A549 (cell line): ENCODE measurements at regions not wholly inside any gene's neighbourhood (a gene's known extent, or its start where the extent isn't known, plus 50 kb on each side); places are given as distances from the start of the nearest gene placed in this dataset.
A peak's percentile ranks its signal among the peaks of the same experiment; 100 is the strongest.

Experiments
- ATAC-seq, 2 experiments: fragments of 200-7000 bp in 1 of 2; fragments of >200 bp in 1 of 2; cut with Nextera tagmentation in 1 of 2; cut with Tn5 transposase in 1 of 2; 3 replicates each; pipeline versions ENCODE4 v1.8.0 to v1.9.1; 2018 to 2020; ENCODE audit warnings: mild to moderate bottlenecking in 1 of 2, moderate library complexity in 1 of 2
- CTCF ChIA-PET: fragments of 300-600 bp; sonication (Branson Sonifier 250); formaldehyde crosslinking; extraction: SDS; loops from one replicate; lab custom pipeline; 2021; ENCODE audit warnings: antibody characterized with exemption, inconsistent platforms; lab: Yijun Ruan, JAX
- POLR2A ChIA-PET: fragments of 350-600 bp; formaldehyde crosslinking; extraction: SDS; loops from one replicate; lab custom pipeline; 2021; ENCODE audit warnings: antibody characterized with exemption, inconsistent platforms; lab: Yijun Ruan, JAX
- DNase-seq, 2 experiments: peaks; one replicate each; pipeline versions ENCODE4 v3.0.0 to v3.0.0-alpha.2; 2011 to 2016; ENCODE audit warnings: low read depth in 1 of 2, low spot score in 1 of 2
- FAIRE-seq: peaks from 2 replicates; lab custom pipeline; 2011; peaks lifted over from hg19 to GRCh38; lab: Jason Lieb, UNC
- H3K27ac ChIP-seq, 2 experiments: fragments of >200 bp; sonication (Bioruptor Twin); formaldehyde crosslinking; 3 replicates each; pipeline ENCODE4 v1.5.1; 2016 to 2017
- H3K4me1 ChIP-seq: fragments of >200 bp; sonication (Bioruptor Twin); formaldehyde crosslinking; 3 replicates; pipeline ENCODE4 v1.6.1; 2016
- H3K4me2 ChIP-seq: fragments of >200 bp; sonication (Bioruptor Twin); formaldehyde crosslinking; 3 replicates; pipeline ENCODE4 v1.6.1; 2016
- H3K4me3 ChIP-seq: fragments of >200 bp; sonication (Bioruptor Twin); formaldehyde crosslinking; 3 replicates; pipeline ENCODE4 v1.5.1; 2016
- H3K9me3 ChIP-seq: fragments of >200 bp; sonication (Bioruptor Twin); formaldehyde crosslinking; 3 replicates; pipeline ENCODE4 v1.6.1; 2016
- BCL3 ChIP-seq: fragments of >200 bp; sonication (Bioruptor Twin); formaldehyde crosslinking; IDR thresholded peaks from 3 replicates; pipeline ENCODE4 v1.6.1; 2016
- BHLHE40 ChIP-seq: IDR thresholded peaks from 2 replicates; pipeline ENCODE4 v1.6.1; 2012; ENCODE audit warnings: low read depth, low read length, inconsistent platforms
- CEBPB ChIP-seq, 2 experiments: fragments of >200 bp in 1 of 2; sonication (Bioruptor Twin) in 1 of 2; formaldehyde crosslinking in 1 of 2; IDR thresholded peaks; 2 replicates each; pipeline ENCODE4 v1.6.1; 2012 to 2016
- CHD2 ChIP-seq: fragments of 150-350 bp; IDR thresholded peaks from 2 replicates; pipeline ENCODE4 v1.6.1; 2014; ENCODE audit warnings: low read length; ENCODE audit not compliant: partially characterized antibody
- CHD4 ChIP-seq: fragments of 200-600 bp; sonication (generic); IDR thresholded peaks from 2 replicates; pipeline ENCODE4 v1.6.1; 2016; ENCODE audit warnings: antibody characterized with exemption, mild to moderate bottlenecking, borderline replicate concordance
- CTCF ChIP-seq: fragments of >200 bp; sonication (Bioruptor Twin); formaldehyde crosslinking; IDR thresholded peaks from 3 replicates; pipeline ENCODE4 v1.5.1; 2016
- EHF ChIP-seq: fragments of 250-450 bp; sonication (Bioruptor Pico); IDR thresholded peaks from 2 replicates; pipeline ENCODE4 v1.5.0; 2020; ENCODE audit warnings: mild to moderate bottlenecking
- ESRRA ChIP-seq: fragments of 150-350 bp; IDR thresholded peaks from 2 replicates; pipeline ENCODE4 v1.6.1; 2014; ENCODE audit warnings: mild to moderate bottlenecking, low read length, borderline replicate concordance
- FOSL2 ChIP-seq, 2 experiments: fragments of 450-650 bp in 1 of 2; fragments of >200 bp in 1 of 2; sonication (Bioruptor Twin) in 1 of 2; formaldehyde crosslinking; IDR thresholded peaks; 2 replicates each; pipeline versions ENCODE4 v1.5.0 to v1.6.1; 2016 to 2020; ENCODE audit warnings: mild to moderate bottlenecking in 1 of 2, moderate library complexity in 1 of 2
- GATA3 ChIP-seq: IDR thresholded peaks from 2 replicates; pipeline ENCODE4 v1.6.1; 2012; ENCODE audit warnings: borderline replicate concordance
- HES2 ChIP-seq: fragments of >200 bp; sonication (Bioruptor Twin); formaldehyde crosslinking; IDR thresholded peaks from 2 replicates; pipeline ENCODE4 v1.6.1; 2016
- HEYL ChIP-seq: fragments of 250-450 bp; sonication (Bioruptor Pico); IDR thresholded peaks from 2 replicates; pipeline ENCODE4 v1.8.0; 2021; ENCODE audit warnings: mild to moderate bottlenecking, moderate library complexity
- HOXA7 ChIP-seq: fragments of 250-450 bp; sonication (Bioruptor Pico); IDR thresholded peaks from 2 replicates; pipeline ENCODE4 v1.5.0; 2020; ENCODE audit warnings: mild to moderate bottlenecking, moderate library complexity
- HOXB5 ChIP-seq: fragments of 250-450 bp; sonication (Bioruptor Pico); IDR thresholded peaks from 2 replicates; pipeline ENCODE4 v1.5.0; 2020; ENCODE audit warnings: mild to moderate bottlenecking, moderate library complexity
- JUN ChIP-seq, 2 experiments: fragments of >200 bp; sonication (Bioruptor Twin); formaldehyde crosslinking; IDR thresholded peaks; 2 replicates in 1 of 2; 3 replicates in 1 of 2; pipeline ENCODE4 v1.6.1; 2016 to 2017
- JUNB ChIP-seq: fragments of >200 bp; sonication (Bioruptor Twin); formaldehyde crosslinking; IDR thresholded peaks from 2 replicates; pipeline ENCODE4 v1.6.1; 2016
- KDM5A ChIP-seq: fragments of 200-600 bp; sonication (generic); IDR thresholded peaks from 2 replicates; pipeline ENCODE4 v1.6.1; 2016; ENCODE audit warnings: antibody characterized with exemption, mild to moderate bottlenecking
- MAX ChIP-seq: IDR thresholded peaks from 2 replicates; pipeline ENCODE4 v1.6.1; 2012
- MAZ ChIP-seq: fragments of 150-350 bp; IDR thresholded peaks from 2 replicates; pipeline ENCODE4 v1.6.1; 2014; ENCODE audit warnings: antibody characterized with exemption, low read depth, low read length, borderline replicate concordance
- PHF8 ChIP-seq: fragments of 200-600 bp; sonication (generic); IDR thresholded peaks from 2 replicates; pipeline ENCODE4 v1.6.1; 2016; ENCODE audit warnings: low read depth, mild to moderate bottlenecking, antibody characterized with exemption, moderate library complexity, borderline replicate concordance
- POLR2AphosphoS2 ChIP-seq: conservative IDR thresholded peaks from 2 replicates; pipeline ENCODE4 v1.6.1; 2012; ENCODE audit warnings: low read length, improper control_type of control experiment, inconsistent platforms
- RCOR1 ChIP-seq: fragments of 150-350 bp; IDR thresholded peaks from 2 replicates; pipeline ENCODE4 v1.6.1; 2014; ENCODE audit warnings: antibody characterized with exemption, low read length, low read depth
- RFX5 ChIP-seq: fragments of 450-650 bp; IDR thresholded peaks from 2 replicates; pipeline ENCODE4 v1.7.1; 2014; ENCODE audit warnings: antibody characterized with exemption, mild to moderate bottlenecking, moderate library complexity
- RNF2 ChIP-seq: fragments of 200-600 bp; sonication (generic); IDR thresholded peaks from 2 replicates; pipeline ENCODE4 v1.6.1; 2016; ENCODE audit warnings: low read depth, mild to moderate bottlenecking, antibody characterized with exemption, moderate library complexity, borderline replicate concordance
- SREBF2 ChIP-seq: fragments of 450-650 bp; IDR thresholded peaks from 2 replicates; pipeline ENCODE4 v1.6.1; 2014; ENCODE audit warnings: mild to moderate bottlenecking, moderate library complexity
- WGBS: methylation state at CpG from one replicate; pipeline ENCODE4 v1.1.6; 2017; ENCODE audit errors: missing lambda C conversion rate; 5-methylcytosine and 5-hydroxymethylcytosine counted together

GRCh38 chr2:39523308-39524044 lies 86.4 kb upstream of the MAP4K3 start:
- ChIA-PET CTCF (interaction anchor here (0.9 to 3.8 kb wide), 7 partner anchors 8 to 207 kb away, joined by 3 to 21 read pairs (median 4); no protein-coding TSS in a partner anchor), POLR2A (interaction anchor here (1.2 kb wide), 1 partner anchor 32 kb away, joined by 3 read pairs; no protein-coding TSS in a partner anchor)
- FAIRE-seq (peak; percentile 51), ATAC-seq (peak; percentile 83 to 93)
- H3K4me3 ChIP-seq = no peak overlapping the region
- TF ChIP-seq MAX = peak; percentile 65
- TF ChIP-seq JUNB = peak; percentile 64
- TF ChIP-seq HES2 = no peak
- no peak; the same call in 2 of the 3 replicates for TF ChIP-seq BCL3
- peak; percentile 43; the same call in 1 of the 2 replicates for TF ChIP-seq GATA3
- TF ChIP-seq RNF2 = no peak
- no peak; the same call in 1 of the 2 replicates for TF ChIP-seq FOSL2 (IDR thresholded peaks at IDR 0.05)
- peak; percentile 78 for TF ChIP-seq FOSL2 (CRISPR knock-in tag; IDR thresholded peaks at IDR 0.05)
- TF ChIP-seq JUN (IDR thresholded peaks at IDR 0.05) = peak in 1 of 2 experiments; percentile 37; a peak in 1 of 5 replicates
- no peak for TF ChIP-seq MAZ
- TF ChIP-seq CEBPB (IDR thresholded peaks at IDR 0.05) = peak in 1 of 2 experiments; percentile 28; a peak in 1 of 4 replicates
- no peak for TF ChIP-seq RCOR1
- TF ChIP-seq, all 56 proteins: peak for 6
- 22% methylated on average over 2 of the region's 2 CpGs for WGBS
- DNase-seq = peak; percentile 63 to 71
- Histone ChIP-seq H3K4me1 (peaks cover 35% of the 10 kb centered on the region), H3K4me2 (peak overlapping the region; percentile 75), H3K27ac (peak overlapping the region; percentile 78 to 79), H3K9me3 (peaks cover 17% of the 10 kb centered on the region)

GRCh38 chr2:39524061-39524460 lies 87.0 kb upstream of the MAP4K3 start:
- WGBS = 72% methylated on average over 2 of the region's 2 CpGs
- TF ChIP-seq ESRRA (no peak), HOXB5 (CRISPR knock-in tag) (no peak), CHD4 (no peak), FOSL2 (IDR thresholded peaks at IDR 0.05) (no peak), FOSL2 (CRISPR knock-in tag; IDR thresholded peaks at IDR 0.05) (no peak), HES2 (no peak), HEYL (no peak), RFX5 (no peak)
- Histone ChIP-seq H3K4me3 (no peak overlapping the region), H3K4me2 (peak overlapping the region; percentile 75), H3K9me3 (peaks cover 17% of the 10 kb centered on the region), H3K27ac (peak overlapping the region; percentile 78 to 79), H3K4me1 (peaks cover 35% of the 10 kb centered on the region)
- DNase-seq = no peak
- peak; percentile 41 to 53 for ATAC-seq
- FAIRE-seq = no peak
- ChIA-PET CTCF (interaction anchor here (0.9 to 3.8 kb wide), 8 partner anchors 9 to 207 kb away, joined by 3 to 21 read pairs (median 4); no protein-coding TSS in a partner anchor), POLR2A (interaction anchor here (1.2 kb wide), 1 partner anchor 32 kb away, joined by 3 read pairs; no protein-coding TSS in a partner anchor)

GRCh38 chr2:39524756-39525635 lies 87.9 kb upstream of the MAP4K3 start:
- TF ChIP-seq CTCF = no peak
- TF ChIP-seq SREBF2 = no peak
- no peak for TF ChIP-seq PHF8
- TF ChIP-seq KDM5A = no peak
- TF ChIP-seq BHLHE40 = no peak
- TF ChIP-seq HOXA7 (CRISPR knock-in tag) = no peak
- no peak for TF ChIP-seq GATA3
- TF ChIP-seq HEYL = no peak
- TF ChIP-seq CHD2 = no peak
- TF ChIP-seq ESRRA = no peak
- TF ChIP-seq POLR2AphosphoS2 = no peak
- no peak for TF ChIP-seq EHF (CRISPR knock-in tag)
- CTCF ChIA-PET = interaction anchor here (1.2 to 3.8 kb wide), 7 partner anchors 8 to 204 kb away, joined by 3 to 21 read pairs (median 4); no protein-coding TSS in a partner anchor
- ATAC-seq = no peak
- H3K4me3 ChIP-seq = no peak overlapping the region
- no peak for FAIRE-seq
- H3K4me2 ChIP-seq = peak overlapping the region; percentile 75; the same call in 2 of the 3 replicates
- WGBS = 85% methylated on average over 7 of the region's 7 CpGs
- POLR2A ChIA-PET = no interaction called here
- no peak for DNase-seq
- H3K27ac ChIP-seq = peak overlapping the region; percentile 78 to 79; a peak in 5 of 6 replicates
- H3K4me1 ChIP-seq = peaks cover 35% of the 10 kb centered on the region
- peaks cover 17% of the 10 kb centered on the region for H3K9me3 ChIP-seq
